ENCODE measurements at regions not wholly inside any gene's neighbourhood (a gene's known extent, or its start where the extent isn't known, plus 50 kb on each side); places are given as distances from the start of the nearest gene placed in this dataset.

DNA sequence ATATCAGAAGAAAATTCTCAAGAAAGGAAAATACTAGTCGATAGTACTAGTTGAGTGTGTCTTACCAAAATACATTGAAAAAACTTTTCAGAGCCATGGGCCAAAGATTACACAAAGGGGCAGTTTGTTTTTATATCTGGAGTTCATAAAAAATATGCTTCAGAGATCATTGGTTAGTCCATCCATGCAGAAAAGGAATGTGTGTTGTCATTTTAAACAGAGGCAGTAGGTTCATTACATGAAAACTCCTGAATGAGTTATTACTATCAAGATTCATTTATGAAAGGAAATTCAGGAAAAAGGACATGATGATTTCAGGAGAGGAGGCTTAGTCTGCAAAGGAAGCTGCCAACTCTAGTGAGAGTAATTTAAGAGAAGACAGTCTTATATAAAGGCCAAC is 354.8 kb downstream of the AEBP2 start:
- Histone ChIP-seq H3K79me1 (ENCODE audit: low read depth in 1 of 2, low read length in 2 of 2) (no peaks in the 10 kb centered on the region), H3K9ac (ENCODE audit: low read depth, low read length) (no peak overlapping the region), H4K8ac (ENCODE audit: low read depth in 2 of 2, low read length in 2 of 2) (no peak overlapping the region), H2BK5ac (ENCODE audit: low read depth, low read length, poor library complexity, severe bottlenecking) (no peak overlapping the region), H3K4me2 (ENCODE audit: low read depth, low read length) (no peak overlapping the region), H2BK120ac (ENCODE audit: low read depth, low read length) (no peak overlapping the region), H3K27ac (ENCODE audit: insufficient read depth, low read length) (no peak overlapping the region), H3K9me3 (ENCODE audit: control insufficient read depth, insufficient read depth, low read length) (no peaks in the 10 kb centered on the region), H2BK20ac (ENCODE audit: low read depth, low read length) (no peak overlapping the region), H4K20me1 (ENCODE audit: insufficient read depth, low read length) (no peaks in the 10 kb centered on the region), H2AK5ac (ENCODE audit: low read depth, low read length) (no peak overlapping the region), H3K27me3 (ENCODE audit: control insufficient read depth, insufficient read depth, low read length) (no peaks in the 10 kb centered on the region), H3K9me1 (ENCODE audit: insufficient read depth, low read length) (no peaks in the 10 kb centered on the region), H2AK9ac (replicated peaks; ENCODE audit: low read depth, low read length, poor library complexity) (no peak overlapping the region), H4K5ac (ENCODE audit: low read depth, low read length) (no peak overlapping the region), H3K23ac (ENCODE audit: low read depth, low read length) (no peak overlapping the region), H3K4me1 (ENCODE audit: control insufficient read depth, insufficient read depth, low read length) (no peaks in the 10 kb centered on the region; the same call in 1 of the 2 replicates), H2AFZ (replicated peaks; ENCODE audit: low read length, poor library complexity) (no peak overlapping the region), H3K18ac (ENCODE audit: low read depth, low read length) (no peak overlapping the region), H2BK15ac (ENCODE audit: low read depth, low read length) (no peak overlapping the region), H3K4me3 (ENCODE audit: insufficient read depth, low read depth, low read length) (no peak overlapping the region), H3K36me3 (ENCODE audit: control insufficient read depth, insufficient read depth, low read length) (no peaks in the 10 kb centered on the region), H3K14ac (replicated peaks; ENCODE audit: low read depth, low read length) (no peak overlapping the region), H3K4ac (ENCODE audit: low read depth, low read length) (no peak overlapping the region), H3K56ac (ENCODE audit: extremely low read depth, insufficient read depth, low read length) (no peak overlapping the region), H4K91ac (ENCODE audit: insufficient read depth, low read depth, low read length) (no peak overlapping the region)
- no TSS peak for BruUV-seq (replicated peaks)
- dilution Hi-C loops (cut with HindIII; ENCODE audit: low sequenced_read_pairs, unreplicated experiment): no loop called here
- ATAC-seq (ENCODE audit: low read depth) (no peak), DNase-seq (no peak)
- in situ Hi-C loops (cut with MboI; ENCODE audit: low sequenced_read_pairs): no loop called here
- no peak for TF ChIP-seq CHD1 (IDR thresholded peaks at IDR 0.05; ENCODE audit: low read depth, low read length)
- TF ChIP-seq, protein P1, sequence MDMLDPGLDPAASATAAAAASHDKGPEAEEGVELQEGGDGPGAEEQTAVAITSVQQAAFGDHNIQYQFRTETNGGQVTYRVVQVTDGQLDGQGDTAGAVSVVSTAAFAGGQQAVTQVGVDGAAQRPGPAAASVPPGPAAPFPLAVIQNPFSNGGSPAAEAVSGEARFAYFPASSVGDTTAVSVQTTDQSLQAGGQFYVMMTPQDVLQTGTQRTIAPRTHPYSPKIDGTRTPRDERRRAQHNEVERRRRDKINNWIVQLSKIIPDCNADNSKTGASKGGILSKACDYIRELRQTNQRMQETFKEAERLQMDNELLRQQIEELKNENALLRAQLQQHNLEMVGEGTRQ (IDR thresholded peaks at IDR 0.05; ENCODE audit: low read depth, low read length): no peak
- POLR2A ChIA-PET (ENCODE audit: unreplicated experiment): no interaction called here
- no CpG with 5 or more reads among the region's 1 CpG for WGBS, 2 experiments (ENCODE audit: extremely low coverage in 2 of 2, insufficient read length in 1 of 2)
- intact Hi-C loops (cut with micrococcal nuclease): no loop called here
- CTCF ChIA-PET: no interaction called here
